Lower leg skin (tissue), 3 donors: ENCODE measurements at regions not wholly inside any gene's neighbourhood (a gene's known extent, or its start where the extent isn't known, plus 50 kb on each side); places are given as distances from the start of the nearest gene placed in this dataset.

ENCODE experiments used
- POLR2A ChIP-seq, 2 donors: fragments of 450-650 bp; IDR thresholded peaks; one replicate each; pipeline ENCODE4 v1.6.1; 2016 to 2017; ENCODE audit warnings: antibody characterized with exemption in 2 of 2, mild to moderate bottlenecking in 1 of 2, moderate library complexity in 1 of 2
- TF ChIP-seq, protein P1 (sequence below), 3 donors: fragments of 450-650 bp; IDR thresholded peaks; one replicate each; pipeline ENCODE4 v1.5.1; 2016; ENCODE audit warnings: antibody characterized with exemption in 3 of 3, mild to moderate bottlenecking in 3 of 3, moderate library complexity in 2 of 3

DNA sequence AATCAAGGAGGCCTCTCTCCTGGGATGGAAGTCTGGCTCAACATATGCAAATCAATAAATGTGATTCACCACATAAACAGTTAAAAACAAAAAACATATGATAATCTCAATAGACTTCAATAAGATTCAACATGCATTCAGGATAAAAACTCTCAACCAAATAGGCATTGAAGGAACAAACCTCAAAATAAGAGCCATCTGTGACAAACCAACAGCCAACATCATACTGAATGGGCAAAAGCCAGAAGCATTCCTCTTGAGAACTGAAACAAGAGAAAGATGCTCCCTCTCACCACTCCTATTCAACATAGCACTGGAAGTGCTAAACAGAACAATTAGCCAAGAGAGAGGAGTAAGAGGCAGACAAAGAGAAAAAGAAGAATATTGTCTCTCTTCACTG lies 54.0 kb upstream of the SEZ6L start:
- TF ChIP-seq, protein P1, sequence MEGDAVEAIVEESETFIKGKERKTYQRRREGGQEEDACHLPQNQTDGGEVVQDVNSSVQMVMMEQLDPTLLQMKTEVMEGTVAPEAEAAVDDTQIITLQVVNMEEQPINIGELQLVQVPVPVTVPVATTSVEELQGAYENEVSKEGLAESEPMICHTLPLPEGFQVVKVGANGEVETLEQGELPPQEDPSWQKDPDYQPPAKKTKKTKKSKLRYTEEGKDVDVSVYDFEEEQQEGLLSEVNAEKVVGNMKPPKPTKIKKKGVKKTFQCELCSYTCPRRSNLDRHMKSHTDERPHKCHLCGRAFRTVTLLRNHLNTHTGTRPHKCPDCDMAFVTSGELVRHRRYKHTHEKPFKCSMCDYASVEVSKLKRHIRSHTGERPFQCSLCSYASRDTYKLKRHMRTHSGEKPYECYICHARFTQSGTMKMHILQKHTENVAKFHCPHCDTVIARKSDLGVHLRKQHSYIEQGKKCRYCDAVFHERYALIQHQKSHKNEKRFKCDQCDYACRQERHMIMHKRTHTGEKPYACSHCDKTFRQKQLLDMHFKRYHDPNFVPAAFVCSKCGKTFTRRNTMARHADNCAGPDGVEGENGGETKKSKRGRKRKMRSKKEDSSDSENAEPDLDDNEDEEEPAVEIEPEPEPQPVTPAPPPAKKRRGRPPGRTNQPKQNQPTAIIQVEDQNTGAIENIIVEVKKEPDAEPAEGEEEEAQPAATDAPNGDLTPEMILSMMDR (IDR thresholded peaks at IDR 0.05): no peak
- TF ChIP-seq POLR2A (IDR thresholded peaks at IDR 0.05): no peak
